Breast epithelium (tissue), 4 donors: ENCODE measurements at regions not wholly inside any gene's neighbourhood (a gene's known extent, or its start where the extent isn't known, plus 50 kb on each side); places are given as distances from the start of the nearest gene placed in this dataset.

Experiments used
- DNase-seq, 2 donors: peaks; one replicate each; pipeline ENCODE4 v3.0.0-alpha.2; 2019; ENCODE audit warnings: low spot score in 2 of 2
- H3K27ac ChIP-seq, 2 donors: fragments of 200-600 bp; sonication (generic) in 1 of 2; one replicate each; pipeline ENCODE4 v1.5.1; 2016 to 2019; ENCODE audit warnings: mild to moderate bottlenecking in 1 of 2
- H3K27me3 ChIP-seq, 2 donors: fragments of 200-600 bp; sonication (generic) in 1 of 2; one replicate each; pipeline versions ENCODE4 v1.5.1 to v1.6.0; 2017 to 2019; ENCODE audit warnings: control low read depth in 1 of 2, mild to moderate bottlenecking in 1 of 2
- H3K36me3 ChIP-seq: fragments of 200-600 bp; one replicate; pipeline ENCODE4 v1.5.1; 2019
- H3K4me1 ChIP-seq, 2 donors: fragments of 200-600 bp; sonication (generic); one replicate each; pipeline ENCODE4 v1.5.1; 2016 to 2019; ENCODE audit warnings: control low read depth in 1 of 2
- H3K4me3 ChIP-seq, 3 donors: fragments of 200-600 bp; sonication (generic); 1 replicate in 2 of 3; 2 replicates in 1 of 3; pipeline ENCODE4 v1.5.1; 2016 to 2019; ENCODE audit warnings: mild to moderate bottlenecking in 3 of 3, moderate library complexity in 2 of 3
- H3K9me3 ChIP-seq, 2 donors: fragments of 200-600 bp; sonication (generic) in 1 of 2; one replicate each; pipeline ENCODE4 v1.5.1; 2016 to 2019; ENCODE audit warnings: control low read depth in 1 of 2
- POLR2A ChIP-seq: fragments of 450-650 bp; IDR thresholded peaks from one replicate; pipeline ENCODE4 v1.6.1; 2016; ENCODE audit warnings: antibody characterized with exemption, mild to moderate bottlenecking, moderate library complexity
- POLR2AphosphoS5 ChIP-seq, 3 donors: sonication (generic); formaldehyde crosslinking; IDR thresholded peaks; one replicate each; pipeline ENCODE4 v1.6.1; 2017; ENCODE audit warnings: antibody characterized with exemption in 3 of 3
- intact Hi-C: fragments of 100-400 bp; cut with DNase I; formaldehyde crosslinking; loops from one replicate; pipeline ENCODE4 v1.15.1; 2023; ENCODE audit warnings: low total_unique reads
- TF ChIP-seq, protein P1 (sequence below), 3 donors: fragments of 450-650 bp; IDR thresholded peaks; one replicate each; pipeline ENCODE4 v1.5.1; 2016 to 2017; ENCODE audit warnings: antibody characterized with exemption in 3 of 3, mild to moderate bottlenecking in 3 of 3, moderate library complexity in 3 of 3

DNA sequence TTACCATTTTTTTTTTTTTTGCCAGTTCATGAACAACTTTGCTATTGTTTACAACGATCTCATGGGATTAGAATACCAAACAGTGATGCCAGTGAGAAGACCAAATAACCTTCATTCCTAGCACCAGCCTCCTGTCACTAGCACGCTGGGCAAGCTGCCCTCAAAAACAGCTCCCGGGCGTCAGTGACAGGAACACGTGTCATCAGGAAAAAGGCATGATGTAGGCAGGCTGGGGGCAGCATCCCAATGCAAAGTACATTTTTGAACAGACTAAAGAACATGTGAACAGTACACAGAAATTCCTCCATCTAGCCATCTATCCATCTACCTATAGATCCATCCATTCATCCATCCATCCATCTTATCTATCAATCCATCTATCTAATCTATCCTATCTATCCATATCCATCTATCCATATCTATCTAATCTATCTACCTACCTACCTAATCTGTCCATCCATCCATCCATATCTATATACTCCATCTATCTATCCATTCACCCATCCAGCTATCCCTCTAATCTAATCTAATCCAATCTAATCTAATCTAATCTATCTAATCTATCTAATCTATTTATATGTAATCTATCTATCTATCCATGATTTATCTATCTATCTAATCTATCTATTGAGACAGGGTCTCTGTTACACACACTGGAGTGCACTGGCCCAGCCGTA is 378.5 kb downstream of the SHANK2 start:
- Histone ChIP-seq H3K36me3 (no peaks in the 10 kb centered on the region), H3K27ac (no peak overlapping the region), H3K9me3 (no peaks in the 10 kb centered on the region), H3K27me3 (no peaks in the 10 kb centered on the region), H3K4me3 (no peak overlapping the region), H3K4me1 (no peaks in the 10 kb centered on the region)
- no peak for TF ChIP-seq POLR2AphosphoS5 (IDR thresholded peaks at IDR 0.05)
- TF ChIP-seq, protein P1, sequence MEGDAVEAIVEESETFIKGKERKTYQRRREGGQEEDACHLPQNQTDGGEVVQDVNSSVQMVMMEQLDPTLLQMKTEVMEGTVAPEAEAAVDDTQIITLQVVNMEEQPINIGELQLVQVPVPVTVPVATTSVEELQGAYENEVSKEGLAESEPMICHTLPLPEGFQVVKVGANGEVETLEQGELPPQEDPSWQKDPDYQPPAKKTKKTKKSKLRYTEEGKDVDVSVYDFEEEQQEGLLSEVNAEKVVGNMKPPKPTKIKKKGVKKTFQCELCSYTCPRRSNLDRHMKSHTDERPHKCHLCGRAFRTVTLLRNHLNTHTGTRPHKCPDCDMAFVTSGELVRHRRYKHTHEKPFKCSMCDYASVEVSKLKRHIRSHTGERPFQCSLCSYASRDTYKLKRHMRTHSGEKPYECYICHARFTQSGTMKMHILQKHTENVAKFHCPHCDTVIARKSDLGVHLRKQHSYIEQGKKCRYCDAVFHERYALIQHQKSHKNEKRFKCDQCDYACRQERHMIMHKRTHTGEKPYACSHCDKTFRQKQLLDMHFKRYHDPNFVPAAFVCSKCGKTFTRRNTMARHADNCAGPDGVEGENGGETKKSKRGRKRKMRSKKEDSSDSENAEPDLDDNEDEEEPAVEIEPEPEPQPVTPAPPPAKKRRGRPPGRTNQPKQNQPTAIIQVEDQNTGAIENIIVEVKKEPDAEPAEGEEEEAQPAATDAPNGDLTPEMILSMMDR (IDR thresholded peaks at IDR 0.05): no peak
- TF ChIP-seq POLR2A: no peak
- intact Hi-C loops: no loop called here
- DNase-seq: no peak

DNA sequence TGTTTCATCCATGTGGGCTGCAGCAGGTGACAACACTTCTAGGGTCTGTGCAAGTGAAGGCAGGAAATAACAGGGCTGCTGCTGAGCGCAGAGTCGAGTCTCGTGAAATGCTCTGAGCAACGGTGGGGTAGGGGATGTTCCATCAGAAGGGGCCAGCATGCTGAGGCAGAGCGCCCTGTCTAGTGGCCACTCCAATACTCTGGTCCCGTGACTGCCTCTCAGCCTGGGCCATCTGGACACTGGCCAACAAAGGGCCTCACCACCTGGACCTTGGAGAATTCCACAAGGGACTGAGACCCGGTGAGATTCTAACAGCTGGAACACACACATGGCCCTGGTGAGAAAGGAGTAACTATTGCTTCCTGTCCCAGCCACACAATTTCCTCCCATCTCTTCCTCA is 375.7 kb downstream of the SHANK2 start:
- no peak overlapping the region for H3K4me3 ChIP-seq
- no peaks in the 10 kb centered on the region for H3K36me3 ChIP-seq
- intact Hi-C loops: no loop called here
- H3K4me1 ChIP-seq: no peaks in the 10 kb centered on the region
- H3K27me3 ChIP-seq: no peaks in the 10 kb centered on the region
- TF ChIP-seq POLR2AphosphoS5 (IDR thresholded peaks at IDR 0.05) (no peak), POLR2A (no peak)
- TF ChIP-seq, protein P1 (IDR thresholded peaks at IDR 0.05): no peak
- no peak overlapping the region for H3K27ac ChIP-seq
- DNase-seq: no peak
- H3K9me3 ChIP-seq: no peaks in the 10 kb centered on the region

DNA sequence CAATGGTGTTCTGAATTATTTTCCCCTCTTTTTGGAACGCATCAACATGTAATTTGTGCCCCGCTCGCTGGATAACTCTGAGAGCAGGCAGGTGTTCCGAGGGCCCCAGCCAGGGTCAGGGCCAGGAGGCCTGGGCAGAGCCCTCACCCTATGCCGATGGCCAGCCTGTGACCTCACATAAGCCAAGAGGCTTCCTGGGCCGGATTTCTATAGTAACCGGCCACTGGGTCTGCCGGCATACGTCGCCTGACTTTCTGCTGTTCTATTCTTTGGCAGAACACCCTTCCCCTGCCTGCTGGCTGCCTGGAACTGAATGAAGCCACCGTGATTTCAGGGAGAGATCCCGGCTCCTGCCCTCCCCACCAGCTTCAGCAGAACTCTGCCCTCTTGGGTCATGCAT is 375.2 kb downstream of the SHANK2 start:
- H3K27me3 ChIP-seq: no peaks in the 10 kb centered on the region
- DNase-seq: no peak
- intact Hi-C loops: no loop called here
- H3K4me3 ChIP-seq: no peak overlapping the region
- TF ChIP-seq POLR2A (no peak), POLR2AphosphoS5 (IDR thresholded peaks at IDR 0.05) (no peak)
- TF ChIP-seq, protein P1 (IDR thresholded peaks at IDR 0.05): no peak
- no peaks in the 10 kb centered on the region for H3K9me3 ChIP-seq
- H3K4me1 ChIP-seq: no peaks in the 10 kb centered on the region
- no peaks in the 10 kb centered on the region for H3K36me3 ChIP-seq
- no peak overlapping the region for H3K27ac ChIP-seq

DNA sequence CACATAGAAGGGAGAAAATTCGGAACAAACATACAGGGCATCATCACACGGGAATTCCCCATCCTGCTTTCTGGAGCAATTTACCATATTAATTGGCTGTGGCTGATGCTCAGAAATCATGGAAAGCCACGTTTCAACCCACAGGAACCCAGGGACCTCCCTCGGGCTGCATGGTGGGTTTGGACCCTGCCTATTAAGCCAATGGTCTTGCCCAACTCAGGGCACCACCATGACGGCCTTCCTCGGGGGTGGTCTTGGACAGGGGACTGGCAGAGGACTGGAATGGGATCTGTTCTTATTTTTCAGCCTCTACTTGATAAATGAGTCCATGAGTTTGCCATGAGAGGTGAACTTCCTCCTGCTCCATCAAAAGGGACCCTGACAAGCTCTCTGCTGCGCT is 374.0 kb downstream of the SHANK2 start:
- TF ChIP-seq, protein P1 (IDR thresholded peaks at IDR 0.05): no peak
- TF ChIP-seq POLR2A (no peak), POLR2AphosphoS5 (IDR thresholded peaks at IDR 0.05) (no peak)

DNA sequence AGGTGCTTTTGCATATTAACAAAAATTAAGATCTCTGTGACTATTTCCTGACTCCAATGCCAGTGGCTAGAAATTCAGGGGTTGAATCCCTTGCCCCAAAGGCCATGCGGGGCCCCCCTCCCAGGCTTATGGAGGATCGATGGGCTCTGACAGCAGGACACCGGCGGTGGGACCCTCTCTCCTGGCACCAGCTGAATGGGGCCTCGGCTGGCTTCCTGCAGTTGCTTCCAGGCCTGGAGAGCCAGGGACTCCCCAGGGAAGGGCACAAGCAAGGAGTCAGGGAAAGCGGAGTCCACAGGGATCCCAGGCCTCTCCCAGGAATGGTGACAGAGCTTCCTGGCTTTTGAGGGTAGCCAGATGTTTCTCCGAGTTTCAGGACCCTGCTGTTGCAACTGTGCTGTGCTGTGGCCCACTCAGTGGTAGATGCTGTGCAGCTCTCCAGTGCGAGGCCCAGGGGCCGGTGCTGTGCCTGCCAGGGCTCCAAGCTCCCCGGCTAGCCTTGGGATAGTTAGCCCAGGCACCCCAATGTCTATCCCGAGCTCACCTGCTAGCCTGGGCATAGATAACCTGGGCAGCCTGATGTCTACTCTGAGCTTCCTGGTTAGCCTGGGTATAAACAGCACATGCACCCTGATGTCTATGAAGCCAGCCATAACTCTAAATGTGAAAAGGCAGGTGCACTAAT is 372.6 kb downstream of the SHANK2 start:
- intact Hi-C loops: no loop called here
- Histone ChIP-seq H3K4me1 (peaks cover 0 to 4% of the 10 kb centered on the region in 2 donors), H3K36me3 (no peaks in the 10 kb centered on the region), H3K27me3 (no peaks in the 10 kb centered on the region), H3K4me3 (no peak overlapping the region), H3K9me3 (no peaks in the 10 kb centered on the region), H3K27ac (no peak overlapping the region)
- no peak for TF ChIP-seq POLR2A
- TF ChIP-seq, protein P1 (IDR thresholded peaks at IDR 0.05): no peak
- TF ChIP-seq POLR2AphosphoS5 (IDR thresholded peaks at IDR 0.05): no peak
- no peak for DNase-seq

More for the DNA sequence above, 374.0 kb downstream of the SHANK2 start:
- H3K4me1 ChIP-seq: no peaks in the 10 kb centered on the region
- no peaks in the 10 kb centered on the region for H3K27me3 ChIP-seq
- no peaks in the 10 kb centered on the region for H3K9me3 ChIP-seq
- H3K27ac ChIP-seq: no peak overlapping the region
- H3K4me3 ChIP-seq: no peak overlapping the region
- intact Hi-C loops: no loop called here
- no peaks in the 10 kb centered on the region for H3K36me3 ChIP-seq
- no peak for DNase-seq
